ENCODE measurements at regions not wholly inside any gene's neighbourhood (a gene's known extent, or its start where the extent isn't known, plus 50 kb on each side); places are given as distances from the start of the nearest gene placed in this dataset.

GRCh38 chr15:46178138-46178537 is 543.3 kb downstream of the SQOR start:
- H3K9ac ChIP-seq (ENCODE audit: low read depth, low read length), result no peak overlapping the region
- no peaks in the 10 kb centered on the region for H3K9me3 ChIP-seq (ENCODE audit: insufficient read depth, low read depth, low read length)

GRCh38 chr15:46207341-46207740 is 572.5 kb downstream of the SQOR start:
- Histone ChIP-seq H3K27ac (ENCODE audit: low read length) (no peak overlapping the region), H3K36me3 (ENCODE audit: insufficient read depth, low read depth, low read length) (no peaks in the 10 kb centered on the region), H3K4me1 (ENCODE audit: insufficient read depth, low read length) (no peaks in the 10 kb centered on the region), H3K4me3 (ENCODE audit: low read length) (no peak overlapping the region), H3K9ac (ENCODE audit: low read depth, low read length) (no peak overlapping the region), H3K27me3 (ENCODE audit: insufficient read depth, low read length) (no peaks in the 10 kb centered on the region), H3K9me3 (ENCODE audit: insufficient read depth, low read depth, low read length) (no peaks in the 10 kb centered on the region)

More at GRCh38 chr15:46178138-46178537, 543.3 kb downstream of the SQOR start:
- no peaks in the 10 kb centered on the region for H3K27me3 ChIP-seq (ENCODE audit: insufficient read depth, low read length)
- no peak overlapping the region for H3K4me3 ChIP-seq (ENCODE audit: low read length)
- H3K27ac ChIP-seq (ENCODE audit: low read length), result no peak overlapping the region
- no peaks in the 10 kb centered on the region for H3K36me3 ChIP-seq (ENCODE audit: insufficient read depth, low read depth, low read length)
- no peaks in the 10 kb centered on the region for H3K4me1 ChIP-seq (ENCODE audit: insufficient read depth, low read length)

- no peak overlapping the region for H3K4me3 ChIP-seq (ENCODE audit: low read length)
- H3K4me1 ChIP-seq (ENCODE audit: insufficient read depth, low read length), result no peaks in the 10 kb centered on the region
- H3K9me3 ChIP-seq (ENCODE audit: insufficient read depth, low read depth, low read length), result no peaks in the 10 kb centered on the region
- no peaks in the 10 kb centered on the region for H3K27me3 ChIP-seq (ENCODE audit: insufficient read depth, low read length)
- H3K9ac ChIP-seq (ENCODE audit: low read depth, low read length), result no peak overlapping the region
- H3K27ac ChIP-seq (ENCODE audit: low read length), result no peak overlapping the region
- no peaks in the 10 kb centered on the region for H3K36me3 ChIP-seq (ENCODE audit: insufficient read depth, low read depth, low read length)
Observed at GRCh38 chr15:46213551-46213950, 578.7 kb downstream of the SQOR start.

- Histone ChIP-seq H3K27me3 (ENCODE audit: insufficient read depth, low read length) (no peaks in the 10 kb centered on the region), H3K4me3 (ENCODE audit: low read length) (no peak overlapping the region), H3K36me3 (ENCODE audit: insufficient read depth, low read depth, low read length) (no peaks in the 10 kb centered on the region), H3K9me3 (ENCODE audit: insufficient read depth, low read depth, low read length) (no peaks in the 10 kb centered on the region), H3K27ac (ENCODE audit: low read length) (no peak overlapping the region), H3K4me1 (ENCODE audit: insufficient read depth, low read length) (no peaks in the 10 kb centered on the region), H3K9ac (ENCODE audit: low read depth, low read length) (no peak overlapping the region)
Observed at GRCh38 chr15:46222826-46223225, 588.0 kb downstream of the SQOR start.

GRCh38 chr15:46229263-46229662 is 594.4 kb downstream of the SQOR start:
- no peaks in the 10 kb centered on the region for H3K9me3 ChIP-seq (ENCODE audit: insufficient read depth, low read depth, low read length)
- no peak overlapping the region for H3K9ac ChIP-seq (ENCODE audit: low read depth, low read length)
- H3K27ac ChIP-seq (ENCODE audit: low read length), result no peak overlapping the region
- peaks cover 10% of the 10 kb centered on the region; the same call in 1 of the 2 replicates for H3K27me3 ChIP-seq (ENCODE audit: insufficient read depth, low read length)
- no peaks in the 10 kb centered on the region for H3K36me3 ChIP-seq (ENCODE audit: insufficient read depth, low read depth, low read length)
- H3K4me1 ChIP-seq (ENCODE audit: insufficient read depth, low read length), result peaks cover 10% of the 10 kb centered on the region; the same call in 1 of the 2 replicates
- H3K4me3 ChIP-seq (ENCODE audit: low read length), result 0 out of 2 replicates have a peak overlapping the region, but pooled peaks have one; percentile 15

GRCh38 chr15:46231786-46232185 is 597.0 kb downstream of the SQOR start:
- H3K4me3 ChIP-seq (ENCODE audit: low read length), result no peak overlapping the region
- H3K4me1 ChIP-seq (ENCODE audit: insufficient read depth, low read length), result peaks cover 10% of the 10 kb centered on the region; the same call in 1 of the 2 replicates
- H3K9ac ChIP-seq (ENCODE audit: low read depth, low read length), result no peak overlapping the region
- no peaks in the 10 kb centered on the region for H3K36me3 ChIP-seq (ENCODE audit: insufficient read depth, low read depth, low read length)
- H3K27ac ChIP-seq (ENCODE audit: low read length), result no peak overlapping the region
- H3K9me3 ChIP-seq (ENCODE audit: insufficient read depth, low read depth, low read length), result no peaks in the 10 kb centered on the region
- H3K27me3 ChIP-seq (ENCODE audit: insufficient read depth, low read length), result peaks cover 10% of the 10 kb centered on the region; the same call in 1 of the 2 replicates

GRCh38 chr15:46232471-46232870 is 597.6 kb downstream of the SQOR start:
- Histone ChIP-seq H3K4me3 (ENCODE audit: low read length) (no peak overlapping the region), H3K9ac (ENCODE audit: low read depth, low read length) (no peak overlapping the region), H3K9me3 (ENCODE audit: insufficient read depth, low read depth, low read length) (no peaks in the 10 kb centered on the region), H3K4me1 (ENCODE audit: insufficient read depth, low read length) (peaks cover 10% of the 10 kb centered on the region; the same call in 1 of the 2 replicates), H3K27ac (ENCODE audit: low read length) (no peak overlapping the region), H3K36me3 (ENCODE audit: insufficient read depth, low read depth, low read length) (no peaks in the 10 kb centered on the region), H3K27me3 (ENCODE audit: insufficient read depth, low read length) (peaks cover 10% of the 10 kb centered on the region; the same call in 1 of the 2 replicates)

GRCh38 chr15:46242935-46243334 is 608.1 kb downstream of the SQOR start:
- H3K27me3 ChIP-seq (ENCODE audit: insufficient read depth, low read length), result no peaks in the 10 kb centered on the region
- no peak overlapping the region for H3K27ac ChIP-seq (ENCODE audit: low read length)
- H3K4me1 ChIP-seq (ENCODE audit: insufficient read depth, low read length), result no peaks in the 10 kb centered on the region; the same call in 1 of the 2 replicates
- no peak overlapping the region for H3K9ac ChIP-seq (ENCODE audit: low read depth, low read length)
- H3K9me3 ChIP-seq (ENCODE audit: insufficient read depth, low read depth, low read length), result no peaks in the 10 kb centered on the region
- H3K4me3 ChIP-seq (ENCODE audit: low read length), result no peak overlapping the region
- no peaks in the 10 kb centered on the region for H3K36me3 ChIP-seq (ENCODE audit: insufficient read depth, low read depth, low read length)

- Histone ChIP-seq H3K36me3 (ENCODE audit: insufficient read depth, low read depth, low read length) (no peaks in the 10 kb centered on the region), H3K9me3 (ENCODE audit: insufficient read depth, low read depth, low read length) (no peaks in the 10 kb centered on the region), H3K4me1 (ENCODE audit: insufficient read depth, low read length) (peaks cover 11% of the 10 kb centered on the region; the same call in 1 of the 2 replicates), H3K9ac (ENCODE audit: low read depth, low read length) (no peak overlapping the region), H3K27me3 (ENCODE audit: insufficient read depth, low read length) (no peaks in the 10 kb centered on the region), H3K4me3 (ENCODE audit: low read length) (no peak overlapping the region), H3K27ac (ENCODE audit: low read length) (no peak overlapping the region)
Observed at GRCh38 chr15:46251903-46252302, 617.1 kb downstream of the SQOR start.

- Histone ChIP-seq H3K27ac (ENCODE audit: low read length) (no peak overlapping the region), H3K9me3 (ENCODE audit: insufficient read depth, low read depth, low read length) (no peaks in the 10 kb centered on the region), H3K9ac (ENCODE audit: low read depth, low read length) (no peak overlapping the region), H3K4me1 (ENCODE audit: insufficient read depth, low read length) (peaks cover 5% of the 10 kb centered on the region; the same call in 1 of the 2 replicates), H3K36me3 (ENCODE audit: insufficient read depth, low read depth, low read length) (no peaks in the 10 kb centered on the region), H3K4me3 (ENCODE audit: low read length) (no peak overlapping the region), H3K27me3 (ENCODE audit: insufficient read depth, low read length) (no peaks in the 10 kb centered on the region)
Observed at GRCh38 chr15:46258056-46258455, 623.2 kb downstream of the SQOR start.

GRCh38 chr15:46260937-46261336 is 626.1 kb downstream of the SQOR start:
- Histone ChIP-seq H3K9ac (ENCODE audit: low read depth, low read length) (no peak overlapping the region), H3K27ac (ENCODE audit: low read length) (no peak overlapping the region), H3K27me3 (ENCODE audit: insufficient read depth, low read length) (no peaks in the 10 kb centered on the region), H3K36me3 (ENCODE audit: insufficient read depth, low read depth, low read length) (no peaks in the 10 kb centered on the region), H3K9me3 (ENCODE audit: insufficient read depth, low read depth, low read length) (no peaks in the 10 kb centered on the region), H3K4me1 (ENCODE audit: insufficient read depth, low read length) (no peaks in the 10 kb centered on the region), H3K4me3 (ENCODE audit: low read length) (no peak overlapping the region)

GRCh38 chr15:46265664-46266347 is 631.0 kb downstream of the SQOR start:
- Histone ChIP-seq H3K27ac (ENCODE audit: low read length) (no peak overlapping the region), H3K9me3 (ENCODE audit: insufficient read depth, low read depth, low read length) (no peaks in the 10 kb centered on the region), H3K9ac (ENCODE audit: low read depth, low read length) (no peak overlapping the region), H3K4me1 (ENCODE audit: insufficient read depth, low read length) (no peaks in the 10 kb centered on the region), H3K36me3 (ENCODE audit: insufficient read depth, low read depth, low read length) (no peaks in the 10 kb centered on the region), H3K4me3 (ENCODE audit: low read length) (no peak overlapping the region), H3K27me3 (ENCODE audit: insufficient read depth, low read length) (no peaks in the 10 kb centered on the region)

Measured in iPS-20b (cell line).